Endothelial cell of umbilical vein (primary cell): ENCODE measurements at regions not wholly inside any gene's neighbourhood (a gene's known extent, or its start where the extent isn't known, plus 50 kb on each side); places are given as distances from the start of the nearest gene placed in this dataset. TPM values are rescaled to one million over a fixed set of nuclear protein-coding genes. Genes with fewer than 3 reads are reported as not detected.
"Not testable (repeated sequence)": the region's sequence is repeated elsewhere in the genome, so short reads cannot be mapped to it uniquely, and the experiment has no call there.

Experiments used
- BruUV-seq: library from RNA; stranded (reverse); fragments of 400-500 nt; replicated peaks from 2 replicates; lab custom pipeline; 2021; lab: Mats Ljungman, UMichigan
- CTCF ChIA-PET: fragments of 300-600, 350-600 bp; sonication (Branson Sonifier 250); formaldehyde crosslinking; loops from one replicate; lab custom pipeline; 2021; ENCODE audit warnings: antibody characterized with exemption, inconsistent platforms; lab: Charles Lee
- POLR2A ChIA-PET: fragments of 300-600, 350-600 bp; sonication (Branson Sonifier 250); formaldehyde crosslinking; loops from one replicate; lab custom pipeline; 2021; ENCODE audit warnings: antibody characterized with exemption, inconsistent platforms; lab: Charles Lee
- DNase-seq: peaks from one replicate; pipeline ENCODE4 v3.0.0-alpha.2; 2011; ENCODE audit warnings: low read depth, low spot score
- FAIRE-seq: peaks from 2 replicates; lab custom pipeline; 2011; peaks lifted over from hg19 to GRCh38; lab: Jason Lieb, UNC
- H2AFZ ChIP-seq: 2 replicates; pipeline ENCODE4 v1.6.0; 2012; ENCODE audit warnings: low read depth, low read length, control low read depth, inconsistent platforms
- H3K27ac ChIP-seq: 2 replicates; pipeline ENCODE4 v1.5.1; 2011; ENCODE audit warnings: low read depth, mild to moderate bottlenecking, control low read depth, low read length, moderate library complexity; ENCODE audit not compliant: insufficient read depth
- H3K27me3 ChIP-seq, 2 experiments: 2 replicates each; pipeline versions ENCODE4 v1.6.0 to v1.6.1; 2011; ENCODE audit warnings: low read length in 2 of 2, mixed read lengths in 1 of 2; ENCODE audit not compliant: control insufficient read depth in 2 of 2, insufficient read depth in 2 of 2
- H3K36me3 ChIP-seq, 2 experiments: 2 replicates in 1 of 2; 3 replicates in 1 of 2; pipeline ENCODE4 v1.5.1; 2011; ENCODE audit warnings: low read length in 2 of 2, mild to moderate bottlenecking in 1 of 2, moderate library complexity in 1 of 2; ENCODE audit not compliant: control insufficient read depth in 2 of 2, insufficient read depth in 2 of 2; ENCODE audit errors: extremely low read depth in 1 of 2
- H3K4me1 ChIP-seq: 3 replicates; pipeline ENCODE4 v1.5.1; 2011; ENCODE audit warnings: mild to moderate bottlenecking, low read length; ENCODE audit not compliant: control insufficient read depth, insufficient read depth; ENCODE audit errors: extremely low read depth
- H3K4me2 ChIP-seq: 2 replicates; pipeline ENCODE4 v1.6.1; 2011; ENCODE audit warnings: low read length, control low read depth, mixed read lengths; ENCODE audit not compliant: insufficient read depth
- H3K4me3 ChIP-seq, 3 experiments: fragments of 200-600 bp in 1 of 3; sonication (generic), shearing (Covaris generic) in 1 of 3; replicated peaks in 1 of 3; 2 replicates each; pipeline ENCODE4 v1.5.1; 2011 to 2016; ENCODE audit warnings: control low read depth in 3 of 3, low read length in 3 of 3, mild to moderate bottlenecking in 2 of 3, inconsistent platforms in 1 of 3, low read depth in 1 of 3, moderate library complexity in 1 of 3; ENCODE audit not compliant: insufficient read depth in 1 of 3
- H3K79me2 ChIP-seq: 2 replicates; pipeline ENCODE4 v1.6.0; 2012; ENCODE audit warnings: low read length, inconsistent platforms; ENCODE audit not compliant: control insufficient read depth, insufficient read depth
- H3K9ac ChIP-seq: replicated peaks from 2 replicates; pipeline ENCODE3; 2011; ENCODE audit warnings: low read length, control low read depth; ENCODE audit not compliant: insufficient read depth; ENCODE audit errors: extremely low read depth
- H3K9me1 ChIP-seq: replicated peaks from 3 replicates; pipeline ENCODE4 v1.6.0; 2011; ENCODE audit warnings: mild to moderate bottlenecking, low read length; ENCODE audit not compliant: control insufficient read depth, insufficient read depth; ENCODE audit errors: extremely low read depth
- H3K9me3 ChIP-seq: replicated peaks from 2 replicates; pipeline ENCODE4 v1.5.1; 2012; ENCODE audit warnings: low read length, inconsistent platforms; ENCODE audit not compliant: control insufficient read depth, insufficient read depth
- H4K20me1 ChIP-seq: replicated peaks from 2 replicates; pipeline ENCODE3; 2011; ENCODE audit warnings: mild to moderate bottlenecking, low read length; ENCODE audit not compliant: control insufficient read depth, insufficient read depth; ENCODE audit errors: extremely low read depth
- dilution Hi-C: fragments of 300-500 bp; cut with MboI; formaldehyde crosslinking; loops from one replicate; pipeline ENCODE4 v1.15.0; 2019; ENCODE audit warnings: low sequenced_read_pairs; ENCODE audit not compliant: extremely low pct_ligation_motif_present
- intact Hi-C: fragments of 100-400 bp; cut with micrococcal nuclease; formaldehyde crosslinking; loops from one replicate; pipeline ENCODE4 v1.10.0; 2022
- small RNA-seq: library from RNA; depleted of rRNA; stranded (forward); fragments of <200 nt; gene quantifications from one replicate; pipeline ENCODE3, GENCODE V24; 2012; ENCODE audit warnings: low replicate concordance, low read depth; ENCODE audit not compliant: insufficient read depth, insufficient read length

DNA sequence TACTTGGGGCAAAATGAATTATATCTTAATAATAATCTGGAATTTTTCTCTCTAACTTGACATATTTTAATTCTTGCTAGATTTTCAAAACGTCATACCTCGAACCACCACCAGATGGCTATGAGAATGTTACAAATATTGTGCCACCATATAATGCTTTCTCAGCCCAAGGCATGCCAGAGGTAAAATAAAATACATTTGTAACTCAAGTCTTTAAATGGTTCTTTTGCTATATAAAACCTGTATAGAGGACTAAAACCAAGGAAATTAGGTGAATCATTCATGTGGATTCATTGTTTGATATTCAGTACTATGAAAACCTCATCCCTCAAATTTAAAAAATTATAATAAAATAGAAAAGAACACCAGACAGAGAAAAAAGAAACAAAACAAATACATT, 72.2 kb upstream of the XKR3 start:
- FAIRE-seq, DNase-seq, H3K27me3 ChIP-seq, H3K4me3 ChIP-seq, H3K4me1 ChIP-seq, H3K27ac ChIP-seq, H2AFZ ChIP-seq, intact Hi-C loops, H3K9me3 ChIP-seq, BruUV-seq, POLR2A ChIA-PET, H3K79me2 ChIP-seq, dilution Hi-C loops, H4K20me1 ChIP-seq, H3K4me2 ChIP-seq, H3K9ac ChIP-seq, H3K9me1 ChIP-seq, H3K36me3 ChIP-seq: not testable (repeated sequence)
- CTCF ChIA-PET, result interaction anchor here (1.8 kb wide), 1 partner anchor 161 kb away, joined by 4 read pairs; no protein-coding TSS in a partner anchor

DNA sequence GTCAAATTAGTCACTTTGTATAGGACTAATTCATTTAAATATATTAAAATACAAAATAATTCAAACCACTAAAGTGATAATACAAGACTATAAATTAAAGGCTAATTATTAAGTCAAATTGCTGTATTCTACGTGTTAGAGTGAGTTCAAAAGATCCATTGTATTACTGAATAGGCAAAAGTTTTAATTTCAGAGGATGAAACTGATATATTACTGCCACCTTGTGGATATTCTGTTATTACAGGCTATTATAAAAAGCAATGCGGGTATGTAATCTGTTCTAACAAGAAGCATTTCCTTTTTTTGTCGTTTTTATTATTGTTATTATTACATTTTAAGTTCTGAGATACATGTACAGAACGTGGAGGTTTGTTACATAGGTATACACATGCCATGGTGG, 66.7 kb upstream of the XKR3 start:
- FAIRE-seq, H3K27me3 ChIP-seq, H3K4me3 ChIP-seq, H3K79me2 ChIP-seq, DNase-seq, H3K27ac ChIP-seq, H3K9ac ChIP-seq, BruUV-seq, CTCF ChIA-PET, dilution Hi-C loops, intact Hi-C loops, POLR2A ChIA-PET, H4K20me1 ChIP-seq, H3K9me3 ChIP-seq, H3K36me3 ChIP-seq, H3K9me1 ChIP-seq, H2AFZ ChIP-seq, H3K4me1 ChIP-seq, H3K4me2 ChIP-seq: not testable (repeated sequence)

DNA sequence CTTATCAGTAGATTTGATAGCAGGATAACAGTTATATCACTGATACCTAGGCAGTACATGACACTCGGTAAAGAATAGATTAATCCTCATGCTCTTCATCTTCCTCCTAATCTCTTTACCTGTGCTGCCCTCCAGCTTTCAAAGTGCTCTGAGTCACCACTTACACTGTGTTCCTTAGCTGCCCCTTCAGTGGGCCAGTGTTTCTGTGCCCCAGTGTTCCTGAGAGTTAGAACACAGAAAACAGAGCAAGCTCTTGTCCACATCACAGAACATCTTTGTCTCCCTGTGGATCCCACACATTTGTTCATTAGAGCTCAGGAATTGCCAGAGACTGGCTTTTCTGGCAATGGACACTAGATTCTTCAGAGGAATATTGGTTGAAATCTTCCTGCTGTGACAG, 51.1 kb upstream of the XKR3 start:
- H3K36me3 ChIP-seq, H2AFZ ChIP-seq, H3K27ac ChIP-seq, intact Hi-C loops, H3K9me1 ChIP-seq, H3K4me1 ChIP-seq, H3K4me2 ChIP-seq, DNase-seq, BruUV-seq, CTCF ChIA-PET, H3K79me2 ChIP-seq, H4K20me1 ChIP-seq, H3K4me3 ChIP-seq, POLR2A ChIA-PET, FAIRE-seq, H3K9ac ChIP-seq, H3K9me3 ChIP-seq, H3K27me3 ChIP-seq, dilution Hi-C loops: not testable (repeated sequence)

Small RNA genes in the stretch of these regions (small RNA-seq; reads per million reads assigned to genes)
- not detected for gene AC006548.1
- gene MTND1P17, result not detected
